ENCODE measurements at regions not wholly inside any gene's neighbourhood (a gene's known extent, or its start where the extent isn't known, plus 50 kb on each side); places are given as distances from the start of the nearest gene placed in this dataset.
"Not testable (repeated sequence)": the region's sequence is repeated elsewhere in the genome, so short reads cannot be mapped to it uniquely, and the experiment has no call there.

DNA sequence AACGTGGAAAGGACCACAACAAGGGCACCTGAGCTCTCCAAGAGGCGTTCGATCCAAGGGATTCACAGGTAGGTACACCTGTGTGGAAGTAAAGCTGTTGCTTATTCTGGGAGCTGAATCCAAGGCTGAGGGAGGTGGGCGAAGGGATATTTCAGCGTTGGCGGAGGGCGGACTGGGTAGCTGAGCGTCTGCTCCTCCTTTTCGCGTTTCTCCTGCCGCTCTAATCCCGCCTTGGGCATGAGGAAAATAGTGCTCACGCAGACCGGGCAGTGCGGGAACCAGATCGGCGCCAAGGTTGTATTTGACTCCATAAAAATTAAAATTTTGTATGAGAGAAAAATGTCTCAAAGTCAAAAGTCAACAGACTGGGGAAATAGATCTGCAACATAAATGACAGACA lies 3966.2 kb upstream of the OR11H1 start:
- H3K27ac ChIP-seq; DNase-seq (ENCODE audit: low spot score); H3K9me3 ChIP-seq; H3K36me3 ChIP-seq; H3K4me3 ChIP-seq; H3K27me3 ChIP-seq (replicated peaks; ENCODE audit: insufficient read depth); H3K4me1 ChIP-seq (ENCODE audit: control insufficient read depth in 1 of 2, low read depth in 2 of 2); ATAC-seq (ENCODE audit: insufficient number of reproducible peaks, low FRiP score, low read depth): not testable (repeated sequence)

DNA sequence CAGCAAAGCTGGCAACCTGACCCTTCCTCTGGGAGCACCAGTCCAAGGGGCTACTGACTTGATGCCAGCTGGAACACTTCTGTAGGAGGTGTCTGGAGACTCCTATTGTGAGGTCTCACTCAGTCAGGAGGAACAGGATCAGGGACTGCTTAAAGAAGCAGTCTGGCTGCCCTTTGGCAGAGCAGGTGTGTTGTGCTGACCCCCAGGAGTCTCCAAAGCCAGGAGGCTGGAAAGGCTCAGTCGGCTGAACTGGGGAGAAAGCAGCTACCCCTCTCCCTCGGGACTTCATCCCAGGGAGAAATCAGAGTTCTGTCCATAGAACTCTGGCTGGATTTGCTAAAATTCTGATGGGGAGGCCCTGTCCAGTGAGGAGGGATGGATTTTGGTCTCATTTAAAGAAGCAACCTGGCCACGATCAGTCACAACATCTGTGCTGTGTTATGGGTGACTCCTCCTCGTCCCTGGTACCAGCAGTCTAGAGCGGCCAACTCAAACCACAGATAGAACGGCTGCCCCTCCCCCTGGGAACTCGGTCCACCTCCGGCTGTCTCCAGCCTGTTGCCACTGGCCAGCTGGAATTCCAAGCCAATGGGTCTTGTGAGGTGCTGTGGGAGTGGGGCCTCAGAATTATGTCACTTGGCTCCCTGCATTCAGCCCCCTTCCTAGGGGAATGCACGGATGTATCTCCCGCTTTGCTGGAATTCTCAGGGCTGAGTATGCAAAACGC lies 3959.0 kb upstream of the OR11H1 start:
- not testable (repeated sequence) for H3K36me3 ChIP-seq; ATAC-seq (ENCODE audit: insufficient number of reproducible peaks, low FRiP score, low read depth); H3K4me1 ChIP-seq (ENCODE audit: control insufficient read depth in 1 of 2, low read depth in 2 of 2); H3K27me3 ChIP-seq (replicated peaks; ENCODE audit: insufficient read depth); H3K27ac ChIP-seq; H3K4me3 ChIP-seq; H3K9me3 ChIP-seq; DNase-seq (ENCODE audit: low spot score)

DNA sequence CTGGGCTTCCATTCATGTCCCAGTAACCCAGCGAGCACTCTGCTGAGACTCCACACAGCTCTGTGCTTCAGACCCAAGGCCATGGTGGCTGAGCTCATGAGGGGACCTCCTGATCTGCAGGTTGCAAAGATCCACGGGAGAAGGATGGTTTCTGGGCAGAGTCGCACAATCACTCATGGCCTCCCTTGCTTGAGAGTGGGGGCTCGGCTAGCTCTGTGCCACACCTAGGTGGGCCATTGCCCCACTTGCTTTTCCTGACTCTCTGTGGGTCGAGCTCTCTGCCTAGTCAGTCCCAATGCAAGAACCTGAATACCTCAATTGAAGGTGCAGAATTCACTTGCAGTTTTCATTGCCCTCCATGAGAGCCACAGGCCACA lies 3958.4 kb upstream of the OR11H1 start:
- H3K4me3 ChIP-seq; DNase-seq (ENCODE audit: low spot score); H3K36me3 ChIP-seq; H3K9me3 ChIP-seq; ATAC-seq (ENCODE audit: insufficient number of reproducible peaks, low FRiP score, low read depth); H3K4me1 ChIP-seq (ENCODE audit: control insufficient read depth in 1 of 2, low read depth in 2 of 2); H3K27me3 ChIP-seq (replicated peaks; ENCODE audit: insufficient read depth); H3K27ac ChIP-seq: not testable (repeated sequence)

DNA sequence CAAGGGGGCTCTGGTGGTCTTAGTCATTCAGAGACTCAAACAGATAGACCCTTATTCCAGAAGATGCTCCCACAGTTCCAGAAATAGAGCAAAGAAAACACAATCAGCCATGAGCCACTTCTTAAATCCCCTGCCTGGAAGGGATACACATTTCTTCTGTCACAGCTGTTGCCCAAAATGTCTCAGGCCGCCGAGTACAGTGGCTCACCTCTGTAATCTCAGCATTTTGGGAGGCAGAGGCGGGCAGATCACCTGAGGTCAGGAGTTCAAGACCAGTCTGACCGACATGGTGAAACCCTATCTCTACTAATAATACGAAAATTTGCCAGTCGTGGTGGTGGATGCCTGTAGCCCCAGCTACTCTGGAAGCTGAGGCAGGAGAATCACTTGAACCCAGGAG lies 3954.8 kb upstream of the OR11H1 start:
- not testable (repeated sequence) for H3K27ac ChIP-seq; H3K36me3 ChIP-seq; H3K4me1 ChIP-seq (ENCODE audit: control insufficient read depth in 1 of 2, low read depth in 2 of 2); H3K27me3 ChIP-seq (replicated peaks; ENCODE audit: insufficient read depth); DNase-seq (ENCODE audit: low spot score); H3K4me3 ChIP-seq; ATAC-seq (ENCODE audit: insufficient number of reproducible peaks, low FRiP score, low read depth); H3K9me3 ChIP-seq

DNA sequence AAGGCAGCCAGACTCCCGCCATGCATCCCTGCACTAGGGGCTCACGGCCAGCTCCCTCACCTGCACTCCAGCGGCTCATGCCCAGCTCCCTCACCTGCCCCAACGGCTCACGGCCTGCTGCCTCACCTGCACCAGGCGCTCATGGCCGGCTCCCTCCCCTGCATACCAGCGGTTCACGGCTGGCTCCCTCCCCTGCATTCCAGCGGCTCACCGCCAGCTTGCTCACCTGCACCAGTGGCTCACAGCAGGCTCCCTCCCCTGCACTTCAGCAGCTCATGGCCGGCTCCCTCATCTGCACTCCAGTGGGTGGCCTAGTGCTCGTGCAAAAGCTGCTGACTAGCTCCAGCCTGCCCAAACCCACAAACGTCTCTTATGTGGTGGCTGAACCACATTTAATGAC lies 3953.8 kb upstream of the OR11H1 start:
- not testable (repeated sequence) for H3K27ac ChIP-seq; DNase-seq (ENCODE audit: low spot score); H3K9me3 ChIP-seq; H3K4me1 ChIP-seq (ENCODE audit: control insufficient read depth in 1 of 2, low read depth in 2 of 2); ATAC-seq (ENCODE audit: insufficient number of reproducible peaks, low FRiP score, low read depth); H3K27me3 ChIP-seq (replicated peaks; ENCODE audit: insufficient read depth); H3K36me3 ChIP-seq; H3K4me3 ChIP-seq

DNA sequence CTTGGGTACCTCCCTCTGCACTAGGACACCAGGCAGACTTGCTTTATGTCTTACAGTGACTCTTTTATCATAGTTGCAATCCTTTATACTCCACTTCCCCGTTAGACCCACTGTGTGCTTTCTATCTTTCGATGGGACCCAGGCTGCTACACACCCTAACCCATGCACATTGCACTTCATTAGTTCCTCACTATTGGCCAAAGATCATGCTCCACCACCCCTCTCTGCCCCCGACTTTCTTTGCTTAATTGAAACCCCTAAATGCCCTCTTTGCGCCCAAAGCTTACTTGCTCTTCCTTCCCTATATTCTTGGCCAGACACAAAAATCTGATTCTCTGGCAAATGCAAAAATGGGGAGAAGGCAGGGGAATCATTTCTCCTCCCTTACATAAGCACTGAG lies 3953.3 kb upstream of the OR11H1 start:
- not testable (repeated sequence) for ATAC-seq (ENCODE audit: insufficient number of reproducible peaks, low FRiP score, low read depth); H3K4me3 ChIP-seq; H3K27me3 ChIP-seq (replicated peaks; ENCODE audit: insufficient read depth); H3K27ac ChIP-seq; H3K4me1 ChIP-seq (ENCODE audit: control insufficient read depth in 1 of 2, low read depth in 2 of 2); DNase-seq (ENCODE audit: low spot score); H3K36me3 ChIP-seq; H3K9me3 ChIP-seq

DNA sequence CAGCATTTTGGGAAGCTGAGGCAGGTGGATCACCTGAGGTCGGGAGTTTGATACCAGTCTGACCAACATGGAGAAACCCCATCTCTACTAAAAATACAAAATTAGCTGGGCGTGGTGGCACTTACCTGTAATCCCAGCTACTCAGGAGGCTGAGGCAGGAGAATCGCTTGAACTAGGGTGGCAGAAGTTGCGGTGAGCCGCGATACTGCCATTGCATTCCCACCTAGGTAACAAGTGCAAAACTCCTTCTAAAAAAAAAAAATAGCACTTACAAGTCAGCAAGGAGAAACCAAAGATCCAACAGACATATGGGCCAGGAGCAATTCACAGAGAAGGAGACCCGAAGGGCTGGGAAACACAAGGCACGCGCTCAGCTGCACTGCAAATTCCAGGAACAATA lies 3951.3 kb upstream of the OR11H1 start:
- H3K36me3 ChIP-seq; H3K27ac ChIP-seq; H3K9me3 ChIP-seq; H3K4me3 ChIP-seq; DNase-seq (ENCODE audit: low spot score); H3K4me1 ChIP-seq (ENCODE audit: control insufficient read depth in 1 of 2, low read depth in 2 of 2); ATAC-seq (ENCODE audit: insufficient number of reproducible peaks, low FRiP score, low read depth); H3K27me3 ChIP-seq (replicated peaks; ENCODE audit: insufficient read depth): not testable (repeated sequence)

DNA sequence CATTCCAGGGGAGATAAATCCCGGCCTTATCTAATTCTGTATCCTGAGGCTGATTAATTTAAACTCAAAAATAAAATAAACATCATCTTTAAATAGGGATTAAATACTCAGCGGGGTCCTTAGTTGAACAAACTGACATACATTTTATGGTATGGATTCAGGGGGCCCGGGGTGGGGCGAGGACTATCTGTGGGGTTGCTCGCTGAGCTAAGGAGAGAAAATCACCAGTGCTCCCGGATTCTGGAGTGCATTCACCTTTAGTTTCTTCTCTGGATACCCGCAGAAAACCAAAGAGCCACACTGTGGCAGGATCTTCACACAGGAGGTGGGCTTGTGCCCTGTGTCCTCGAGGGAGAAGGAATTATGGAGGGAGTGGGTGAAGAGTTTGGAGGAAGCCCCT lies 3949.9 kb upstream of the OR11H1 start:
- H3K4me3 ChIP-seq; H3K27ac ChIP-seq; H3K4me1 ChIP-seq (ENCODE audit: control insufficient read depth in 1 of 2, low read depth in 2 of 2); H3K9me3 ChIP-seq; H3K27me3 ChIP-seq (replicated peaks; ENCODE audit: insufficient read depth); DNase-seq (ENCODE audit: low spot score); ATAC-seq (ENCODE audit: insufficient number of reproducible peaks, low FRiP score, low read depth); H3K36me3 ChIP-seq: not testable (repeated sequence)

DNA sequence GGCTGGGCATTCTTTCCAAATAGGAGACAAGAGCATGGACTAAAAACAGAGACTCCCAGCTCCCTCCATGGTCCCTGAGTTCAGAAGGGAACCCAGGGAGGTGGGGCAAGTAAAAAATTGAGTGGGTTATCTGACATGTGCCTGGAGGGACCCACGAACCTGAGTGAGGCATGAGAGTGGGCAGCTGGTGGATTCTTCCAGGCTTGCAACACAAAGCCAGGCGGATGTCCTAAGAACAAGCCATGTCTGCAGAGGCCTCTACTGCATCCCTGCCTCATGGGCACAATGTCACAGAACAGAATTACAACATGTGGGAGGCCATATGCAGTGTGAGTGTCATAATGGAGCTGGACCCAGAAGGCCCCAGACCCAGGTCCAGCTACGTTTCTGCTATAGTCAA lies 3949.4 kb upstream of the OR11H1 start:
- not testable (repeated sequence) for H3K36me3 ChIP-seq; H3K27me3 ChIP-seq (replicated peaks; ENCODE audit: insufficient read depth); H3K4me3 ChIP-seq; DNase-seq (ENCODE audit: low spot score); ATAC-seq (ENCODE audit: insufficient number of reproducible peaks, low FRiP score, low read depth); H3K9me3 ChIP-seq; H3K27ac ChIP-seq; H3K4me1 ChIP-seq (ENCODE audit: control insufficient read depth in 1 of 2, low read depth in 2 of 2)

DNA sequence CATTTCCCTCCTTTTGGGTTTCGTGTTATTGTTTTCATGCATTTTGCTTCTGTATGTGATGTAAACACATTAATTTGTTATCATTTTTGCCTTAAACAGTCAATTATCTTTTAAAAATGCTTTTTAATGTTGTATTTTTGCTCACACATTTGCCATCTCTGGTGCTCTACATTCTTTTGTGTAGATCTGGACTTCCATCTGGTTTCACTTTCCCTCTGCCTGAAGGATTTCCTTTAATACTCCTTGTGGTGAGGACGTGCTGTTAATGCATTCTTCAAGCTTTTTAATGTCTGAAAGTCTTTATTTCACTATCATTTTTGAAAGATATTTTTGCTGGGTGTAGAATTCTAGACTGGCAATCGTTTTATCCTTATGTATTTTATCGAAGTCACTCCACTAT lies 3945.9 kb upstream of the OR11H1 start:
- not testable (repeated sequence) for H3K36me3 ChIP-seq; H3K27me3 ChIP-seq (replicated peaks; ENCODE audit: insufficient read depth); H3K4me3 ChIP-seq; DNase-seq (ENCODE audit: low spot score); H3K9me3 ChIP-seq; H3K4me1 ChIP-seq (ENCODE audit: control insufficient read depth in 1 of 2, low read depth in 2 of 2); H3K27ac ChIP-seq
- ATAC-seq (ENCODE audit: insufficient number of reproducible peaks, low FRiP score, low read depth), result peak; percentile 65

DNA sequence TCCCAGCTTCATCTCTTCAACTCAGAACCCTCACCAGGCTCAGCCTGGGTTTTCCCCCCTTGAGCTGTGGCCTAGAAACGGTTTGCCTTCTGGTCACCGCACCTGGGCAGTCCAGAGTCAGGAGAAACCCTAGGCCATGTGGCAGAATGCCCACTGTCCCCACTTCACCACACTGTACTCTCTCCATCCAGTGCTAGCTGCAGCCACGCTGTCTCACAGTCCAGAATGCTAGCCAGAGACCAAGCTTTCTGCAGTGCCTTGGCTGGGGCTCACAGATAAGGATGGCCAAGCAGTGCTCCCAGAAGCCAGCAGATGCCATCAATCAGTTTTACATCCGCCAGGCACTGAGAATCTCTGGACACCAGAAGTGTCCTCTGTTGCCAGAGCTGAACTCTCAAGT lies 3943.8 kb upstream of the OR11H1 start:
- H3K27me3 ChIP-seq (replicated peaks; ENCODE audit: insufficient read depth); H3K27ac ChIP-seq; H3K4me1 ChIP-seq (ENCODE audit: control insufficient read depth in 1 of 2, low read depth in 2 of 2); ATAC-seq (ENCODE audit: insufficient number of reproducible peaks, low FRiP score, low read depth); H3K4me3 ChIP-seq; H3K36me3 ChIP-seq; DNase-seq (ENCODE audit: low spot score): not testable (repeated sequence)
- peaks cover 11% of the 10 kb centered on the region for H3K9me3 ChIP-seq

DNA sequence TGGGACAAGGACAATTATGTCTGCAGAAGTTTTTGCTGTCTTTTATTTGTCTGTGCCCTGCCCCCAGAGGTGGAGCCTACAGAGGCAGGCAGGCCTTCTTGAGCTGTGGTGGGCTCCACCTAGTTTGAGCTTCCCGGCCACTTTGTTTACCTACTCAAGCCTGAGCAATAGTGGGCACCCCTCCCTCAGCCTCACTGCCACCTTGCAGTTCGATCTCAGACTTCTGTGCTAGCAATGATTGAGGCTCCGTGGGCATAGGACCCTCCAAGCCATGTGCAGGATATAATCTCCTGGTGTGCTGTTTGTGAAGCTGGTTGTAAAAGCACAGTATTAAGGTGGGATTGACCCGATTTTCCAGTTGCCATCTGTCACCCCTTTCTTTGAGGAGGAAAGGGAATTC lies 3933.4 kb upstream of the OR11H1 start:
- not testable (repeated sequence) for H3K27me3 ChIP-seq (replicated peaks; ENCODE audit: insufficient read depth); H3K36me3 ChIP-seq; H3K4me1 ChIP-seq (ENCODE audit: control insufficient read depth in 1 of 2, low read depth in 2 of 2); H3K27ac ChIP-seq; DNase-seq (ENCODE audit: low spot score); H3K4me3 ChIP-seq; H3K9me3 ChIP-seq; ATAC-seq (ENCODE audit: insufficient number of reproducible peaks, low FRiP score, low read depth)

DNA sequence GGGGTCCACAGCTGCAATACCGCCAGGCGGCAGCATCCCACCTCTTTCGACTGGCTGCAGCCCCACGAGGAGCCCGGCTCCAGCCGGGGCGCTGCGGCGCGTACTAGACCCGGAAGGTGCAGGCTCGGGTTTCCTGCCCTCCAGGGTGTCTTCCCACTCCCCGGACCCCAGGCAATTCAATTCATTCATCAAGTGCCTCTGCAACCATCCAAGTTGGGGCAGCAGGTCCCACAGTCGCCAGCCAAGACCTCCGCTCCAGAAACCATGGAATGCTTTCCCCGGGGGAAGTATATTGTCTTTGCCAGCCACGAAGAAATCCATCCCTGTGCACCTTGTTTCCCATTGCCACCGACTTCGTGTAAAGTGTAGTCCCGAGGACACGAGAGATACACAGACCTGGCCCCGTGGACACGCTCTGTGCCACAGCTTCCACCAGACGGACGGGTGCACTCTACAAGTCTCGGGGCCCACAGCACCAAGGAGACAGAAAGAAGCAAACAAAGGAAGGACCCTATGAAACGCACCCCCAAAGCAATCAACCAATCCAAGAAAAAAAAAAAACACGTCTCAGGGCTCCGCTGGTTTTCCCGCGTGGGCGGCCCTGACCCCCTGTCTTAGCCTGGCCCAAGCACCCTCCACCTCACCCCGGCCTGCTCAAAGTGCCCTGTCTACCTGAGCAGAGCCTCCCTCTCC lies 3930.2 kb upstream of the OR11H1 start:
- H3K9me3 ChIP-seq, result peaks cover 12% of the 10 kb centered on the region
- not testable (repeated sequence) for H3K4me3 ChIP-seq; ATAC-seq (ENCODE audit: insufficient number of reproducible peaks, low FRiP score, low read depth); H3K4me1 ChIP-seq (ENCODE audit: control insufficient read depth in 1 of 2, low read depth in 2 of 2); H3K27me3 ChIP-seq (replicated peaks; ENCODE audit: insufficient read depth); H3K36me3 ChIP-seq; H3K27ac ChIP-seq; DNase-seq (ENCODE audit: low spot score)
